CD8-positive, alpha-beta memory T cell (primary cell): ENCODE measurements at regions not wholly inside any gene's neighbourhood (a gene's known extent, or its start where the extent isn't known, plus 50 kb on each side); places are given as distances from the start of the nearest gene placed in this dataset.

Experiments used
- CTCF ChIA-PET: fragments of 350-600 bp; sonication (Branson Sonifier 250); formaldehyde crosslinking; loops from one replicate; lab custom pipeline; 2021; ENCODE audit warnings: antibody characterized with exemption; lab: Charles Lee
- POLR2A ChIA-PET: fragments of 350-600 bp; sonication (Branson Sonifier 250); formaldehyde crosslinking; loops from one replicate; lab custom pipeline; 2021; ENCODE audit warnings: antibody characterized with exemption; lab: Charles Lee
- DNase-seq, 5 donors: peaks; one replicate each; pipeline versions ENCODE4 v3.0.0 to v3.0.0-alpha.2; 2020 to 2022; ENCODE audit warnings: mixed read lengths in 1 of 5
- H3K27ac ChIP-seq: one replicate; pipeline ENCODE4 v1.7.0; 2013; ENCODE audit warnings: low read depth, mild to moderate bottlenecking, low read length, moderate library complexity
- H3K27me3 ChIP-seq: 2 replicates; pipeline ENCODE4 v1.7.0; 2013; ENCODE audit warnings: low read length, mild to moderate bottlenecking; ENCODE audit not compliant: insufficient read depth, poor library complexity, severe bottlenecking
- H3K36me3 ChIP-seq: 2 replicates; pipeline ENCODE4 v1.7.0; 2013; ENCODE audit warnings: mild to moderate bottlenecking, low read length, moderate library complexity; ENCODE audit not compliant: insufficient read depth
- H3K4me1 ChIP-seq: 2 replicates; pipeline ENCODE4 v1.7.0; 2013; ENCODE audit warnings: mild to moderate bottlenecking, low read length, moderate library complexity; ENCODE audit not compliant: insufficient read depth
- H3K4me3 ChIP-seq: 2 replicates; pipeline ENCODE4 v1.7.0; 2013; ENCODE audit warnings: mild to moderate bottlenecking, low read length
- H3K9me3 ChIP-seq: 2 replicates; pipeline ENCODE4 v1.7.0; 2013; ENCODE audit warnings: mild to moderate bottlenecking, low read length
- H3K27ac Mint-ChIP-seq, 8 donors: one replicate each; pipeline ENCODE4 v1.8.0; 2020 to 2021; ENCODE audit warnings: mixed read lengths in 8 of 8, mild to moderate bottlenecking in 6 of 8, inconsistent platforms in 3 of 8, moderate library complexity in 3 of 8
- H3K27me3 Mint-ChIP-seq, 2 donors: one replicate each; pipeline ENCODE4 v1.8.0; 2020 to 2021; ENCODE audit warnings: mixed read lengths in 2 of 2, mild to moderate bottlenecking in 1 of 2, moderate library complexity in 1 of 2
- H3K36me3 Mint-ChIP-seq, 3 donors: one replicate each; pipeline ENCODE4 v1.8.0; 2020 to 2021; ENCODE audit warnings: mixed read lengths in 3 of 3, inconsistent platforms in 1 of 3, mild to moderate bottlenecking in 1 of 3
- H3K4me1 Mint-ChIP-seq, 3 donors: one replicate each; pipeline ENCODE4 v1.8.0; 2020 to 2021; ENCODE audit warnings: mixed read lengths in 3 of 3, inconsistent platforms in 1 of 3, mild to moderate bottlenecking in 1 of 3
- H3K4me3 Mint-ChIP-seq, 7 donors: one replicate each; pipeline ENCODE4 v1.8.0; 2020 to 2021; ENCODE audit warnings: mixed read lengths in 7 of 7, mild to moderate bottlenecking in 6 of 7, moderate library complexity in 4 of 7, inconsistent platforms in 2 of 7
- H3K9me3 Mint-ChIP-seq, 5 donors: one replicate each; pipeline ENCODE4 v1.8.0; 2020 to 2022; ENCODE audit warnings: mixed read lengths in 5 of 5, mild to moderate bottlenecking in 3 of 5, moderate library complexity in 2 of 5, inconsistent platforms in 1 of 5

DNA sequence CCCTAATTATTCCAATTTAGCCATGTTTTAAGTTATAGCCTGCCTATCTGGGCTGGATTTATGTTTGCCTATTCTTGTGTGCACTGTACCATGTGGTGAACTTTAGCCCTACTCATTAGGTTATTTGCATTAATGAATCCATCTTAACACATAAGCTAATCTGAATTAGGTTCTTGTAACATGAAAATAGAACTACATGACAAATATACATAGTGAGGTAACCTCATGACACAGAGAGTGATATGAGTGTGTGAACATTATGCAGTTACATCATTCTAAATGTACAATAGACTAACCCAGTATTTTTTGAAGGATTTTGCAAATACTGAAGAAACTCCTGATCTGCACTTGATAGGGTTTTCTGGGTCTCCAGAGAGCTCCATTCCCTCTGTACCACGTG is 733.7 kb upstream of the CITED2 start:
- Histone ChIP-seq H3K4me1 (no peaks in the 10 kb centered on the region), H3K27me3 (no peaks in the 10 kb centered on the region), H3K27ac (no peak overlapping the region), H3K9me3 (no peaks in the 10 kb centered on the region), H3K36me3 (no peaks in the 10 kb centered on the region), H3K4me3 (no peak overlapping the region)
- H3K4me3 Mint-ChIP-seq, result no peak overlapping the region
- no peaks in the 10 kb centered on the region for H3K9me3 Mint-ChIP-seq
- ChIA-PET CTCF (no interaction called here), POLR2A (no interaction called here)
- peak overlapping the region in 1 of 8 donors; percentile 30 for H3K27ac Mint-ChIP-seq
- no peaks in the 10 kb centered on the region for H3K36me3 Mint-ChIP-seq
- H3K27me3 Mint-ChIP-seq, result peaks cover 7 to 12% of the 10 kb centered on the region in 2 donors
- H3K4me1 Mint-ChIP-seq, result no peaks in the 10 kb centered on the region
- DNase-seq, result no peak

DNA sequence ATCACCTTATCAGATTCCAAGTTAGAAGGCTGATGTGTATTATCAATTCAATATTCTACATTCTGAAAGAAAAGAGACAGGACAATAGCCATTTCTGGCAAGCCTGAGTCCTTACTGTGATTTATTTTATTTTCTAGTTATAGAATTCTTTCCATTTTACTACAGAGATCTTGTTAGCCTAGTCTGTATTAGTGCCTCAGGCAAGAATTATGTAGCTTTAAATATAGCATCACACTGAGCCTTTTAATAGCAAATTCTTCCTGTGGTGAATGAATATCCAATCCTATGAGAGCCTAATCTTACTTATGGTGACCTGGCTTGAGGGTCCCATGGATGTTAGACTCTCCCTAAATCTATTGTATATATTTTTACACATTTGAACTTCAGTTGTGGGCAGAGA is 732.8 kb upstream of the CITED2 start:
- POLR2A ChIA-PET, result no interaction called here
- Histone ChIP-seq H3K27me3 (no peaks in the 10 kb centered on the region), H3K27ac (no peak overlapping the region), H3K4me3 (no peak overlapping the region), H3K36me3 (no peaks in the 10 kb centered on the region), H3K4me1 (no peaks in the 10 kb centered on the region), H3K9me3 (no peaks in the 10 kb centered on the region)
- H3K9me3 Mint-ChIP-seq, result no peaks in the 10 kb centered on the region
- peaks cover 7 to 8% of the 10 kb centered on the region in 2 donors for H3K27me3 Mint-ChIP-seq
- CTCF ChIA-PET, result no interaction called here
- no peaks in the 10 kb centered on the region for H3K36me3 Mint-ChIP-seq
- no peak for DNase-seq
- peaks cover 0 to 2% (median 0%) of the 10 kb centered on the region in 3 donors for H3K4me1 Mint-ChIP-seq
- no peak overlapping the region for H3K27ac Mint-ChIP-seq
- no peak overlapping the region for H3K4me3 Mint-ChIP-seq

DNA sequence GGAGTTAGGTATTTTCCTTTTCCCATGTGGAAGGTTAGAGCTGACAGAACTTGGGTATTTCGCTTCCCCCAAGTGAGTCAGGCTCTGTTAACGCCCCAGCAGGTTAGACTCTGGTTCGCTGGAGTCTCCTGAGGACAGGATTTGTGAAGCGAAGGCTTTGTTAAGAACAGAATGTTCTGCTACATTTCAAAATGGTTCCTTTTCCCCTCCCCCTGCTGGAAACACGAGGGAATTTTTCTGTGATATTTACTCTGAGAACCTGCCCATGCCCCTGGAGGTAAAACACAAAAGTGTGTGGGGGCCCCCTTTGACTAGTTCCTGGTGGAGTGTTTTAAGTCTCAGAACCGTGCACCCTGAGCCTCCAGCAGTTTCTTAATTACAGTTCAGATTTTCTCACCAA is 731.4 kb upstream of the CITED2 start:
- ChIA-PET POLR2A (no interaction called here), CTCF (no interaction called here)
- Mint-ChIP-seq H3K27ac (no peak overlapping the region), H3K27me3 (peaks cover 3 to 5% of the 10 kb centered on the region in 2 donors), H3K36me3 (no peaks in the 10 kb centered on the region), H3K9me3 (no peaks in the 10 kb centered on the region), H3K4me1 (peaks cover 6 to 9% (median 7%) of the 10 kb centered on the region in 3 donors), H3K4me3 (no peak overlapping the region)
- Histone ChIP-seq H3K4me1 (no peaks in the 10 kb centered on the region), H3K27me3 (no peaks in the 10 kb centered on the region), H3K9me3 (no peaks in the 10 kb centered on the region), H3K27ac (no peak overlapping the region), H3K36me3 (no peaks in the 10 kb centered on the region), H3K4me3 (no peak overlapping the region)
- no peak for DNase-seq

DNA sequence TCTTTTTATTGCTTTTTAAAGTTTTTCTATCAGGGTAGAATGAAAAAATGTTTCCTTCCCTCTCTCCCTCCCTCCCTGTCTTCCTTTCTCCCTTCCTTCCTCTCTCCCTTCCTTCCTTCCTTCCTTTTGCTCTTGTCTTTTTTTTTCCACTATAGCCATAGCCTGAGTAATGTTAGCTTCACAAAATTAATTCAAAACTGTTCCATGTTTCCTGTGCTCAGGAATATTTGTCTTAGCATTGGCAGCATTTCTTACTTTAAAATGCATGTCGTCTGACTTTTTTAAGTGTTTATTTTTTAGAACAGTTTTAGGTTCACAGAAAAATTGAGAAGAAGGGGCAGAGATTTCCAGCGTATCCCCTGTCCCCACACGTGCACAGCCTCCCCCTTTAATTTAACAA is 730.8 kb upstream of the CITED2 start:
- Mint-ChIP-seq H3K9me3 (no peaks in the 10 kb centered on the region), H3K27ac (no peak overlapping the region), H3K4me1 (peaks cover 6 to 10% (median 7%) of the 10 kb centered on the region in 3 donors), H3K27me3 (peaks cover 0 to 3% of the 10 kb centered on the region in 2 donors), H3K4me3 (no peak overlapping the region), H3K36me3 (no peaks in the 10 kb centered on the region)
- Histone ChIP-seq H3K9me3 (no peaks in the 10 kb centered on the region), H3K4me3 (no peak overlapping the region), H3K27me3 (no peaks in the 10 kb centered on the region), H3K27ac (no peak overlapping the region), H3K4me1 (no peaks in the 10 kb centered on the region), H3K36me3 (no peaks in the 10 kb centered on the region)
- ChIA-PET POLR2A (no interaction called here), CTCF (no interaction called here)
- DNase-seq, result no peak

DNA sequence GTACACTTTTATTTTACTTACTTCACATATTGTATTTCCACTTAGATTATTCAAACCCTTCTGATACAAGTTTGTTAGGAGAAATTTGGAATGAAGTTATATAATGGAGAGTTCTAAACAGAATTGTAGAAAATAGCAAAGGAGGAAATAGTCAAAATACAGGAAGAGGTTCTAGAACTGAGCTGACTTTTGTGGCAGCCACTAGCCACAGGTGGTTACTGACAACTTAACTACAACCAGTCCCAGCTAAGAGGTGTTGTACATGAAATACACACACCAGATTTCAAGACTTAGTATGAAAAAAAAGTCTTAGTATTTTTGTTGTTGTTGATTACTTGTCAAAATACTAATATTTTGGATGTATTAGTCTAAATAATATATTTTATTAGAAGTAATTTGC is 727.4 kb upstream of the CITED2 start:
- Mint-ChIP-seq H3K27ac (peak overlapping the region in 6 of 8 donors; percentile 9 to 62 (median 36)), H3K27me3 (peaks cover 0 to 1% of the 10 kb centered on the region in 2 donors), H3K9me3 (no peaks in the 10 kb centered on the region), H3K4me1 (peaks cover 6 to 10% (median 7%) of the 10 kb centered on the region in 3 donors), H3K4me3 (peak overlapping the region in 4 of 7 donors; percentile 2 to 58 (median 52)), H3K36me3 (no peaks in the 10 kb centered on the region)
- no peaks in the 10 kb centered on the region for H3K9me3 ChIP-seq
- no peaks in the 10 kb centered on the region for H3K27me3 ChIP-seq
- H3K4me1 ChIP-seq, result no peaks in the 10 kb centered on the region
- DNase-seq, result no peak
- H3K4me3 ChIP-seq, result no peak overlapping the region
- ChIA-PET POLR2A (no interaction called here), CTCF (no interaction called here)
- no peak overlapping the region for H3K27ac ChIP-seq
- no peaks in the 10 kb centered on the region for H3K36me3 ChIP-seq

DNA sequence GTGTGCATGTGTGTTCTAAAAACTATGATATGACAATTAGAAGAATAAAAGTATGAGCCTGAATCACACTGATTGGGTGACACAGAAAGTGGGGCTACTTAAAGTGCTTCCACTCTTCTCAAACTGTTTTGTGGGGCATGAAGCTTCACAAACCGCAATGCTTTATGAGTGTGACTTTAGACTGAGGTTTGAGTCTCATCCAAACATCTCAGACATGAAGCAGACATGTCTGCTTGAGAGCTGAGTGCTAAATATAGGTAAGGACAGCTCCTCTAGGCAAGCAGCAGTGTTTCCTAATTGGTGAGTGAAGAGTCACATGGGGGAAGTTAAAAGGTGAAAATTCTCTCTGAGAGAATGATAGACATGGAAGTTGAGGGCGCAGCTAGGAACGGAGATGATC is 726.9 kb upstream of the CITED2 start:
- Mint-ChIP-seq H3K4me1 (peaks cover 6 to 10% (median 7%) of the 10 kb centered on the region in 3 donors), H3K9me3 (no peaks in the 10 kb centered on the region), H3K27me3 (peaks cover 0 to 1% of the 10 kb centered on the region in 2 donors), H3K36me3 (no peaks in the 10 kb centered on the region), H3K27ac (peak overlapping the region in 6 of 8 donors; percentile 9 to 71 (median 39)), H3K4me3 (peak overlapping the region in 5 of 7 donors; percentile 2 to 58 (median 51))
- peak in 1 of 5 donors; percentile 1 for DNase-seq
- ChIA-PET POLR2A (no interaction called here), CTCF (no interaction called here)
- Histone ChIP-seq H3K27ac (no peak overlapping the region), H3K27me3 (no peaks in the 10 kb centered on the region), H3K4me1 (no peaks in the 10 kb centered on the region), H3K4me3 (no peak overlapping the region), H3K9me3 (no peaks in the 10 kb centered on the region), H3K36me3 (no peaks in the 10 kb centered on the region)

DNA sequence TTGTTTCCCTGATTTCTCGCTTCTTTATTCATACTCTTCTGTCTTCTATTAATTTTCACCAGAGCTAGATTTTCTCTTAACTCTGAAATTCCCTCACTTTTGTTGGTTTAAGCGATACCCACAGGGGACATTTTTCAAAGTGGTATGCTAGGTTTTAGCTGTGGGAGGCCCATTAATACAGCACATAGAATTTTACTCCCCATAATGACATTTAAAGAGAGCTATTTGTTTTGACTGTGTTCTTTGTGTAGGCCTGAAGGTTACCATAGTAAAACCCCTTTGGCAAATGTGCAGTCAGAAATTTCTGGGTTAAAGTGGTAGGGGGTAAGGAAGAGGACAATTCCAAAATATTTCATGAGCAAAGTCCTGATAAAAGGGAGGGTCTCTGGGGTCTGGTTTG is 721.1 kb upstream of the CITED2 start:
- Mint-ChIP-seq H3K27ac (no peak overlapping the region), H3K9me3 (no peaks in the 10 kb centered on the region), H3K27me3 (peaks cover 3 to 4% of the 10 kb centered on the region in 2 donors), H3K4me3 (no peak overlapping the region), H3K36me3 (peaks cover 0 to 3% (median 0%) of the 10 kb centered on the region in 3 donors), H3K4me1 (no peaks in the 10 kb centered on the region)
- CTCF ChIA-PET, result no interaction called here
- Histone ChIP-seq H3K9me3 (no peaks in the 10 kb centered on the region), H3K27me3 (no peaks in the 10 kb centered on the region), H3K4me1 (no peaks in the 10 kb centered on the region), H3K4me3 (no peak overlapping the region), H3K36me3 (no peaks in the 10 kb centered on the region), H3K27ac (no peak overlapping the region)
- DNase-seq, result no peak
- POLR2A ChIA-PET, result no interaction called here

DNA sequence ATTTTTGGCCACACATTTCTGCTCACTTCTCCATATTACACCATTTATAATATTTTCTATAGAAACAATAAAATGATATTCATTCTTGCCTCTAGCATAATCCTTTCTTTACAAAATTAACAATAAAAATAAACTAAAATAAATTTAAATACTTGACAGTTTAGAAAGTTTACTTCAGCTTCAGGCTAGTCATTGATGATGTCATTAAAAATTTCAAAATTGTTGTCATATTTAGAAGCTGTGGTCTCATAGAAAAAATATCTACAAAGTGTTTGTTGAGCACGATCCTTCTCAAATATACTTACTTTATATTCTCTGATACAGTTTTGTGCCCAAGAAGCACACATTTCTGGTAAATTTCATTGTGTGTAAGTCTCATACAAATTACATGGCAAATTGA is 717.4 kb upstream of the CITED2 start:
- Histone ChIP-seq H3K4me1 (no peaks in the 10 kb centered on the region), H3K9me3 (no peaks in the 10 kb centered on the region), H3K36me3 (no peaks in the 10 kb centered on the region), H3K4me3 (no peak overlapping the region), H3K27ac (no peak overlapping the region), H3K27me3 (no peaks in the 10 kb centered on the region)
- Mint-ChIP-seq H3K36me3 (peaks cover 0 to 3% (median 0%) of the 10 kb centered on the region in 3 donors), H3K4me3 (no peak overlapping the region), H3K27ac (no peak overlapping the region), H3K27me3 (peaks cover 3 to 6% of the 10 kb centered on the region in 2 donors), H3K9me3 (no peaks in the 10 kb centered on the region), H3K4me1 (no peaks in the 10 kb centered on the region)
- ChIA-PET POLR2A (no interaction called here), CTCF (no interaction called here)
- DNase-seq, result no peak

DNA sequence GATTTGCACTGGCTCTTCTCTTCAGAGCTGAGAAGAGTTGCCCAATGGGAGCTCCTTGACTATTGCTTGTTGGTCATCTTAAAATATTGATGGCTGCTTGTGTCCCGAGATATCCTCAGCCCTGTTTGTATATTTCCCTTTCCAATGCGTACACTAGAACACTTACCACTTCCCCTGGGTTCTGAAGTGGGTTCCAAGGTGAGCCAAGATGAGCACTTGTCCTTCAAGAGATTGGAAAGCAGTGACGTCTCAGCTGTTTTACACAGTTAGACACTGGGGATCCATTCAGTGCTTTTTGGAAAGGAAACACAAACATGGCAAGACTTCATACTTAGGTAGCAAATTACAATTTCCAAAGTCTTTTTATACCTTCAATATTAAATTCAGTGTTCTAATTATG is 716.4 kb upstream of the CITED2 start:
- Mint-ChIP-seq H3K27me3 (peaks cover 3 to 6% of the 10 kb centered on the region in 2 donors), H3K4me1 (no peaks in the 10 kb centered on the region), H3K27ac (no peak overlapping the region), H3K4me3 (no peak overlapping the region), H3K9me3 (no peaks in the 10 kb centered on the region), H3K36me3 (peaks cover 0 to 3% (median 0%) of the 10 kb centered on the region in 3 donors)
- CTCF ChIA-PET, result no interaction called here
- no peak overlapping the region for H3K4me3 ChIP-seq
- no peaks in the 10 kb centered on the region for H3K36me3 ChIP-seq
- no peak for DNase-seq
- H3K27ac ChIP-seq, result no peak overlapping the region
- no peaks in the 10 kb centered on the region for H3K9me3 ChIP-seq
- no peaks in the 10 kb centered on the region for H3K4me1 ChIP-seq
- no peaks in the 10 kb centered on the region for H3K27me3 ChIP-seq
- POLR2A ChIA-PET, result no interaction called here
